Endothelial cell of umbilical vein (primary cell): ENCODE measurements at regions not wholly inside any gene's neighbourhood (a gene's known extent, or its start where the extent isn't known, plus 50 kb on each side); places are given as distances from the start of the nearest gene placed in this dataset.

ENCODE experiments used
- BruUV-seq: library from RNA; stranded (reverse); fragments of 400-500 nt; replicated peaks from 2 replicates; lab custom pipeline; 2021; lab: Mats Ljungman, UMichigan
- CTCF ChIA-PET: fragments of 300-600, 350-600 bp; sonication (Branson Sonifier 250); formaldehyde crosslinking; loops from one replicate; lab custom pipeline; 2021; ENCODE audit warnings: antibody characterized with exemption, inconsistent platforms; lab: Charles Lee
- POLR2A ChIA-PET: fragments of 300-600, 350-600 bp; sonication (Branson Sonifier 250); formaldehyde crosslinking; loops from one replicate; lab custom pipeline; 2021; ENCODE audit warnings: antibody characterized with exemption, inconsistent platforms; lab: Charles Lee
- DNase-seq: peaks from one replicate; pipeline ENCODE4 v3.0.0-alpha.2; 2011; ENCODE audit warnings: low read depth, low spot score
- FAIRE-seq: peaks from 2 replicates; lab custom pipeline; 2011; peaks lifted over from hg19 to GRCh38; lab: Jason Lieb, UNC
- H2AFZ ChIP-seq: 2 replicates; pipeline ENCODE4 v1.6.0; 2012; ENCODE audit warnings: low read depth, low read length, control low read depth, inconsistent platforms
- H3K27ac ChIP-seq: 2 replicates; pipeline ENCODE4 v1.5.1; 2011; ENCODE audit warnings: low read depth, mild to moderate bottlenecking, control low read depth, low read length, moderate library complexity; ENCODE audit not compliant: insufficient read depth
- H3K27me3 ChIP-seq, 2 experiments: 2 replicates each; pipeline versions ENCODE4 v1.6.0 to v1.6.1; 2011; ENCODE audit warnings: low read length in 2 of 2, mixed read lengths in 1 of 2; ENCODE audit not compliant: control insufficient read depth in 2 of 2, insufficient read depth in 2 of 2
- H3K36me3 ChIP-seq, 2 experiments: 2 replicates in 1 of 2; 3 replicates in 1 of 2; pipeline ENCODE4 v1.5.1; 2011; ENCODE audit warnings: low read length in 2 of 2, mild to moderate bottlenecking in 1 of 2, moderate library complexity in 1 of 2; ENCODE audit not compliant: control insufficient read depth in 2 of 2, insufficient read depth in 2 of 2; ENCODE audit errors: extremely low read depth in 1 of 2
- H3K4me1 ChIP-seq: 3 replicates; pipeline ENCODE4 v1.5.1; 2011; ENCODE audit warnings: mild to moderate bottlenecking, low read length; ENCODE audit not compliant: control insufficient read depth, insufficient read depth; ENCODE audit errors: extremely low read depth
- H3K4me2 ChIP-seq: 2 replicates; pipeline ENCODE4 v1.6.1; 2011; ENCODE audit warnings: low read length, control low read depth, mixed read lengths; ENCODE audit not compliant: insufficient read depth
- H3K4me3 ChIP-seq, 3 experiments: fragments of 200-600 bp in 1 of 3; sonication (generic), shearing (Covaris generic) in 1 of 3; replicated peaks in 1 of 3; 2 replicates each; pipeline ENCODE4 v1.5.1; 2011 to 2016; ENCODE audit warnings: control low read depth in 3 of 3, low read length in 3 of 3, mild to moderate bottlenecking in 2 of 3, inconsistent platforms in 1 of 3, low read depth in 1 of 3, moderate library complexity in 1 of 3; ENCODE audit not compliant: insufficient read depth in 1 of 3
- H3K79me2 ChIP-seq: 2 replicates; pipeline ENCODE4 v1.6.0; 2012; ENCODE audit warnings: low read length, inconsistent platforms; ENCODE audit not compliant: control insufficient read depth, insufficient read depth
- H3K9ac ChIP-seq: replicated peaks from 2 replicates; pipeline ENCODE3; 2011; ENCODE audit warnings: low read length, control low read depth; ENCODE audit not compliant: insufficient read depth; ENCODE audit errors: extremely low read depth
- H3K9me1 ChIP-seq: replicated peaks from 3 replicates; pipeline ENCODE4 v1.6.0; 2011; ENCODE audit warnings: mild to moderate bottlenecking, low read length; ENCODE audit not compliant: control insufficient read depth, insufficient read depth; ENCODE audit errors: extremely low read depth
- H3K9me3 ChIP-seq: replicated peaks from 2 replicates; pipeline ENCODE4 v1.5.1; 2012; ENCODE audit warnings: low read length, inconsistent platforms; ENCODE audit not compliant: control insufficient read depth, insufficient read depth
- H4K20me1 ChIP-seq: replicated peaks from 2 replicates; pipeline ENCODE3; 2011; ENCODE audit warnings: mild to moderate bottlenecking, low read length; ENCODE audit not compliant: control insufficient read depth, insufficient read depth; ENCODE audit errors: extremely low read depth
- CTCF ChIP-seq, 2 donors: IDR thresholded peaks; 1 replicate in 1 of 2; 2 replicates in 1 of 2; pipeline ENCODE4 v1.5.1; 2011; ENCODE audit warnings: low read length in 2 of 2, mild to moderate bottlenecking in 2 of 2, moderate library complexity in 2 of 2, control low read depth in 1 of 2, inconsistent platforms in 1 of 2, low read depth in 1 of 2; ENCODE audit not compliant: insufficient read depth in 1 of 2; ENCODE audit errors: extremely low read depth in 1 of 2
- EZH2 ChIP-seq: IDR thresholded peaks from 2 replicates; pipeline ENCODE4 v1.6.1; 2012; ENCODE audit warnings: borderline replicate concordance, low read depth, mild to moderate bottlenecking, moderate library complexity, low read length, inconsistent platforms; ENCODE audit not compliant: severe bottlenecking
- FOS ChIP-seq: IDR thresholded peaks from 2 replicates; pipeline ENCODE4 v1.6.1; 2011; ENCODE audit warnings: mild to moderate bottlenecking, low read length, moderate library complexity, borderline replicate concordance; ENCODE audit not compliant: insufficient read depth
- GATA2 ChIP-seq: IDR thresholded peaks from 2 replicates; pipeline ENCODE4 v1.7.0; 2011; ENCODE audit warnings: low read depth, mild to moderate bottlenecking, moderate library complexity, mixed read lengths, low read length; ENCODE audit not compliant: insufficient read length, insufficient read depth
- JUN ChIP-seq: IDR thresholded peaks from 2 replicates; pipeline ENCODE4 v1.6.1; 2011; ENCODE audit warnings: borderline replicate concordance, low read depth; ENCODE audit not compliant: insufficient read length, insufficient read depth
- MAX ChIP-seq: IDR thresholded peaks from 2 replicates; pipeline ENCODE4 v1.6.1; 2011; ENCODE audit not compliant: insufficient read depth, insufficient read length
- MYC ChIP-seq: IDR thresholded peaks from one replicate; pipeline ENCODE4 v1.6.1; 2011; ENCODE audit warnings: mild to moderate bottlenecking, low read depth, low read length
- POLR2A ChIP-seq: IDR thresholded peaks from 2 replicates; pipeline ENCODE4 v1.6.1; 2012; ENCODE audit warnings: low read depth, mild to moderate bottlenecking, control low read depth, low read length
- POLR2AphosphoS5 ChIP-seq: IDR thresholded peaks from 2 replicates; pipeline ENCODE4 v1.6.1; 2012; ENCODE audit warnings: low read depth, mild to moderate bottlenecking, control low read depth, low read length, moderate library complexity; ENCODE audit not compliant: insufficient read depth
- dilution Hi-C: fragments of 300-500 bp; cut with MboI; formaldehyde crosslinking; loops from one replicate; pipeline ENCODE4 v1.15.0; 2019; ENCODE audit warnings: low sequenced_read_pairs; ENCODE audit not compliant: extremely low pct_ligation_motif_present
- intact Hi-C: fragments of 100-400 bp; cut with micrococcal nuclease; formaldehyde crosslinking; loops from one replicate; pipeline ENCODE4 v1.10.0; 2022

GRCh38 chr15:92224843-92225242, 168.8 kb upstream of the ST8SIA2 start:
- no peaks in the 10 kb centered on the region for H3K79me2 ChIP-seq
- CTCF ChIA-PET: no interaction called here

More at GRCh38 chr15:92224843-92225242, 168.8 kb upstream of the ST8SIA2 start:
- Histone ChIP-seq H3K9ac (no peak overlapping the region), H3K4me2 (no peak overlapping the region), H3K9me3 (peaks cover 1% of the 10 kb centered on the region), H3K27ac (no peak overlapping the region), H3K4me1 (no peaks in the 10 kb centered on the region), H3K27me3 (no peaks in the 10 kb centered on the region), H4K20me1 (no peaks in the 10 kb centered on the region), H3K4me3 (no peak overlapping the region), H3K9me1 (no peaks in the 10 kb centered on the region), H3K36me3 (no peaks in the 10 kb centered on the region), H2AFZ (no peak overlapping the region)
- FAIRE-seq (no peak), DNase-seq (no peak)
- intact Hi-C loops (no loop called here), dilution Hi-C loops (no loop called here)
- POLR2A ChIA-PET: no interaction called here
- BruUV-seq: no TSS peak
- TF ChIP-seq POLR2A (no peak), EZH2 (no peak), GATA2 (no peak), MYC (no peak), FOS (no peak), MAX (no peak), JUN (no peak), CTCF (IDR thresholded peaks at IDR 0.05; ENCODE audit: extremely low read depth in 1 of 2, insufficient read depth in 1 of 2, low read depth in 1 of 2, low read length in 2 of 2) (no peak), POLR2AphosphoS5 (no peak)
